NCI-H1092 treated with DMSO at 0.1 percent for 48 hours (cell line): ENCODE measurements at regions not wholly inside any gene's neighbourhood (a gene's known extent, or its start where the extent isn't known, plus 50 kb on each side); places are given as distances from the start of the nearest gene placed in this dataset.
"Not testable (repeated sequence)": the region's sequence is repeated elsewhere in the genome, so short reads cannot be mapped to it uniquely, and the experiment has no call there.

ENCODE experiments used
- DNase-seq: peaks from one replicate; lab custom pipeline; 2025; lab: John Stamatoyannopoulos, UW

GRCh38 chr22:49349181-49349835 is 478.4 kb downstream of the BRD1 start:
- DNase-seq, result no peak

- no peak for DNase-seq
Observed at GRCh38 chr22:49348631-49349030, 479.0 kb downstream of the BRD1 start.

GRCh38 chr22:49347376-49347775 is 480.3 kb downstream of the BRD1 start:
- DNase-seq, result no peak

GRCh38 chr22:49345896-49346295 is 481.8 kb downstream of the BRD1 start:
- no peak for DNase-seq

- no peak for DNase-seq
Observed at GRCh38 chr22:49344656-49345055, 483.0 kb downstream of the BRD1 start.

- DNase-seq, result no peak
Observed at GRCh38 chr22:49344161-49344560, 483.5 kb downstream of the BRD1 start.

GRCh38 chr22:49340406-49340805 is 487.3 kb downstream of the BRD1 start:
- DNase-seq, result no peak

- DNase-seq, result not testable (repeated sequence)
Observed at GRCh38 chr22:49336483-49336882, 491.2 kb downstream of the BRD1 start.

- DNase-seq, result no peak
Observed at GRCh38 chr22:49334976-49335375, 492.7 kb downstream of the BRD1 start.

- no peak for DNase-seq
Observed at GRCh38 chr22:49334449-49334789, 493.3 kb downstream of the BRD1 start.

- no peak for DNase-seq
Observed at GRCh38 chr22:49333206-49333605, 494.5 kb downstream of the BRD1 start.

- no peak for DNase-seq
Observed at GRCh38 chr22:49332691-49333090, 495.0 kb downstream of the BRD1 start.

- DNase-seq, result no peak
Observed at GRCh38 chr22:49331878-49332277, 495.8 kb downstream of the BRD1 start.

GRCh38 chr22:49331223-49331815 is 496.4 kb downstream of the BRD1 start:
- no peak for DNase-seq

GRCh38 chr22:49330421-49331222 is 497.1 kb downstream of the BRD1 start:
- no peak for DNase-seq

GRCh38 chr22:49329636-49330035 is 498.0 kb downstream of the BRD1 start:
- no peak for DNase-seq

GRCh38 chr22:49328630-49329405 is 498.9 kb downstream of the BRD1 start:
- no peak for DNase-seq

- DNase-seq, result no peak
Observed at GRCh38 chr22:49328118-49328475, 499.6 kb downstream of the BRD1 start.

- DNase-seq, result no peak
Observed at GRCh38 chr22:49327411-49328117, 500.1 kb downstream of the BRD1 start.

GRCh38 chr22:49326558-49326957 is 501.1 kb downstream of the BRD1 start:
- no peak for DNase-seq

- DNase-seq, result no peak
Observed at GRCh38 chr22:49325531-49326395, 501.9 kb downstream of the BRD1 start.
